Activated T-cell treated with anti-CD3 and anti-CD28 coated beads for 1 hour (primary cell): ENCODE measurements at regions not wholly inside any gene's neighbourhood (a gene's known extent, or its start where the extent isn't known, plus 50 kb on each side); places are given as distances from the start of the nearest gene placed in this dataset.

ENCODE experiments used
- DNase-seq: peaks from one replicate; pipeline ENCODE4 v3.0.0-alpha.2; 2020; ENCODE audit warnings: low read depth

GRCh38 chr1:29523576-29523975, 287.3 kb downstream of the PTPRU start:
- no peak for DNase-seq

GRCh38 chr1:29523136-29523535, 286.8 kb downstream of the PTPRU start:
- no peak for DNase-seq

GRCh38 chr1:29521811-29522580, 285.7 kb downstream of the PTPRU start:
- DNase-seq, result no peak

- DNase-seq, result no peak
These were observed 285.1 kb downstream of the PTPRU start for GRCh38 chr1:29521438-29521715.

GRCh38 chr1:29520571-29521437, 284.5 kb downstream of the PTPRU start:
- DNase-seq, result no peak

GRCh38 chr1:29519788-29520110, 283.4 kb downstream of the PTPRU start:
- DNase-seq, result no peak

- no peak for DNase-seq
These were observed 282.9 kb downstream of the PTPRU start for GRCh38 chr1:29519108-29519787.

- DNase-seq, result no peak
These were observed 282.0 kb downstream of the PTPRU start for GRCh38 chr1:29518183-29518835.

- DNase-seq, result no peak
These were observed 281.1 kb downstream of the PTPRU start for GRCh38 chr1:29517251-29518086.

GRCh38 chr1:29516063-29516820, 279.9 kb downstream of the PTPRU start:
- DNase-seq, result no peak

GRCh38 chr1:29515170-29515955, 279.0 kb downstream of the PTPRU start:
- no peak for DNase-seq

- DNase-seq, result no peak
These were observed 278.2 kb downstream of the PTPRU start for GRCh38 chr1:29514361-29515169.

- DNase-seq, result no peak
These were observed 277.0 kb downstream of the PTPRU start for GRCh38 chr1:29513357-29513756.

GRCh38 chr1:29511436-29511835, 275.1 kb downstream of the PTPRU start:
- no peak for DNase-seq

GRCh38 chr1:29508458-29509107, 272.3 kb downstream of the PTPRU start:
- no peak for DNase-seq

GRCh38 chr1:29506678-29507225, 270.4 kb downstream of the PTPRU start:
- no peak for DNase-seq

GRCh38 chr1:29505532-29506220, 269.4 kb downstream of the PTPRU start:
- DNase-seq, result no peak
